ENCODE measurements at regions not wholly inside any gene's neighbourhood (a gene's known extent, or its start where the extent isn't known, plus 50 kb on each side); places are given as distances from the start of the nearest gene placed in this dataset.

DNA sequence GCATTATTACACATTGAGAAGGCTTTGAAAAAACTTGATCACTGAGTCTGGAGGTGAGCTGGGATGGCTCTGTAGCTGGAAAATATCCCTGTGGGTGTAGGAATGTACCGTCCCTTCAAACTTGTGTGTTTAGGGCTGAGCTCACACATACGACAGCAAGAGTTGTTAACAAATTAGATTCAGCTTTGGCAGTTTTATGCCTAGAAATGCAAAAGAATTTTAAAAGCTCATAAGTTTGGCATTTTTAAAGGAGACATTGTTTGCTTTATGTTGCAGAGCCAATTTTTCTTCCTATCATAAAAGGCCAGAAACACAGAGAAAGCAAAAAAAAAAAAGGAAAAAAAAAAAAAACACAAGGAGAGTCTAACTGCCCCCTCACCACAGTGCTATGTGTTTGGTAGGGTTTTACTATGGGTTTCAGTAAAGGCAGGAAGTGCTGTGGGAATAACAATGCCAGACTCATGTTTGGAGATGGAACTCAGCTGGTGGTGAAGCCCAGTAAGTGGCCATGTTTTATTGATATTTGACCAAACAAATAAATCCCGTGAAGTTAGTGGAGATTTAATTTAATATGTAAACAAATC lies 78.4 kb downstream of the DAD1 start:
- no peak for TF ChIP-seq FOXM1 (IDR thresholded peaks at IDR 0.05; ENCODE audit: borderline replicate concordance)
- no peak for TF ChIP-seq SUZ12 (IDR thresholded peaks at IDR 0.05)
- TF ChIP-seq TARDBP (IDR thresholded peaks at IDR 0.05), result no peak
- no peak for TF ChIP-seq FOXA1 (IDR thresholded peaks at IDR 0.05)
- TF ChIP-seq, protein P1, sequence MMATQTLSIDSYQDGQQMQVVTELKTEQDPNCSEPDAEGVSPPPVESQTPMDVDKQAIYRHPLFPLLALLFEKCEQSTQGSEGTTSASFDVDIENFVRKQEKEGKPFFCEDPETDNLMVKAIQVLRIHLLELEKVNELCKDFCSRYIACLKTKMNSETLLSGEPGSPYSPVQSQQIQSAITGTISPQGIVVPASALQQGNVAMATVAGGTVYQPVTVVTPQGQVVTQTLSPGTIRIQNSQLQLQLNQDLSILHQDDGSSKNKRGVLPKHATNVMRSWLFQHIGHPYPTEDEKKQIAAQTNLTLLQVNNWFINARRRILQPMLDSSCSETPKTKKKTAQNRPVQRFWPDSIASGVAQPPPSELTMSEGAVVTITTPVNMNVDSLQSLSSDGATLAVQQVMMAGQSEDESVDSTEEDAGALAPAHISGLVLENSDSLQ (IDR thresholded peaks at IDR 0.05), result no peak
- no peak for TF ChIP-seq ELF4 (IDR thresholded peaks at IDR 0.05)

Measured in HEK293T (cell line).